Epithelial cell of proximal tubule (primary cell): ENCODE measurements at regions not wholly inside any gene's neighbourhood (a gene's known extent, or its start where the extent isn't known, plus 50 kb on each side); places are given as distances from the start of the nearest gene placed in this dataset.
"Not testable (repeated sequence)": the region's sequence is repeated elsewhere in the genome, so short reads cannot be mapped to it uniquely, and the experiment has no call there.

Experiments
- DNase-seq: peaks from one replicate; pipeline ENCODE4 v3.0.0-alpha.2; 2011; ENCODE audit warnings: low read depth
- H3K4me3 ChIP-seq: 2 replicates; pipeline ENCODE4 v1.5.1; 2011; ENCODE audit warnings: low read depth, mild to moderate bottlenecking, low read length
- TF ChIP-seq, protein P1 (sequence below): conservative IDR thresholded peaks from 2 replicates; pipeline ENCODE4 v1.5.1; 2012; ENCODE audit warnings: low read depth, mild to moderate bottlenecking, low read length

DNA sequence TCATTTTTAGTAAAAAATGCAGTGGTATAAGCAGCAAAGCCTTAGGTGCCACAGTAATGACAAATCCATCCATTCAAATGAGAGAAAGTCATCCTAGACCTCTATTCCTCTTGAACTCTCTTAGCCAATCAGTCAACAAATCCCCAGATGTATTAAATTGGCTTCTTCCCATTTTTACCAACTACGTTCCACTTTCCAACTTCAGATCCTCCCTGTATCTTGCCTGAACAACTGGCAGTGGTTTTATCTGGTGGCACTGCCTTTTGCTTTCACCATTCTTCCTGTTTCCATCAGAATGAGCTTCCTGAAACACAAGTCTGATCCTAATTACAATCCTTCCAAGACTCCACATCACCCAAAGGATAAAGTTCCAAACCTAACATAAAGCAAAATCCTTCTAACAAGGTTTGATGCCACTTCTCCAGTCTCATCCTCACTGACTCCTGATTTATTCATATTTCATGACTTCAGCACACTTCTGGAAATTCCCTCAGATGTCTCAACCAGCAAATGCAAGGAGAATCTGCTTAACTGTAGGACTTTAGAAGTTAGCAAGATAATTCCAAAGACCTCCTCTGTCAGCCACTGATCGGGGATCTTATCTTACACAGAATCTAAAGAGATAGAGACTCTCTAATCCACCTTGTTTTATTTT is 69.8 kb upstream of the SLC4A7 start:
- H3K4me3 ChIP-seq = no peak overlapping the region
- TF ChIP-seq, protein P1, sequence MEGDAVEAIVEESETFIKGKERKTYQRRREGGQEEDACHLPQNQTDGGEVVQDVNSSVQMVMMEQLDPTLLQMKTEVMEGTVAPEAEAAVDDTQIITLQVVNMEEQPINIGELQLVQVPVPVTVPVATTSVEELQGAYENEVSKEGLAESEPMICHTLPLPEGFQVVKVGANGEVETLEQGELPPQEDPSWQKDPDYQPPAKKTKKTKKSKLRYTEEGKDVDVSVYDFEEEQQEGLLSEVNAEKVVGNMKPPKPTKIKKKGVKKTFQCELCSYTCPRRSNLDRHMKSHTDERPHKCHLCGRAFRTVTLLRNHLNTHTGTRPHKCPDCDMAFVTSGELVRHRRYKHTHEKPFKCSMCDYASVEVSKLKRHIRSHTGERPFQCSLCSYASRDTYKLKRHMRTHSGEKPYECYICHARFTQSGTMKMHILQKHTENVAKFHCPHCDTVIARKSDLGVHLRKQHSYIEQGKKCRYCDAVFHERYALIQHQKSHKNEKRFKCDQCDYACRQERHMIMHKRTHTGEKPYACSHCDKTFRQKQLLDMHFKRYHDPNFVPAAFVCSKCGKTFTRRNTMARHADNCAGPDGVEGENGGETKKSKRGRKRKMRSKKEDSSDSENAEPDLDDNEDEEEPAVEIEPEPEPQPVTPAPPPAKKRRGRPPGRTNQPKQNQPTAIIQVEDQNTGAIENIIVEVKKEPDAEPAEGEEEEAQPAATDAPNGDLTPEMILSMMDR = no peak
- DNase-seq = no peak

DNA sequence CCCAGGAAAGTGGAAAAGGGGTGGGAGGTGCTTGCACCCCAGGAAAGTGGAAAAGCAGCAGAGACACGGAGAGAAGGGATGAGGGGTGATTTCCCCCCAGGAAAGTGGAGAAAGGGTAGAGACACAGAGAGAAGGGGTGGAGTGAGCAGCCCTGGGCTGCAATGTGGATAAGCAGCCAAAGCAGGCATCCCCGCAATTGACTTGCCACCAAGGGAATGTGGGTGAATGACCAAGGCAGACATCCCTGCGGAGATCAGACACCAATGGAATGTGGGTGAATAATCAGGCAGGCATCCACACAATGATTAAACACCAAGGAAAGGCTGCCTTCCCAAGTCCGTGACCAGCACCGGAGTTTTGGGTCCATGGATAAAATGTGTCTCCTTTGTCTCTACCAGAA is 68.5 kb upstream of the SLC4A7 start:
- not testable (repeated sequence) for H3K4me3 ChIP-seq
- DNase-seq = peak; percentile 76

DNA sequence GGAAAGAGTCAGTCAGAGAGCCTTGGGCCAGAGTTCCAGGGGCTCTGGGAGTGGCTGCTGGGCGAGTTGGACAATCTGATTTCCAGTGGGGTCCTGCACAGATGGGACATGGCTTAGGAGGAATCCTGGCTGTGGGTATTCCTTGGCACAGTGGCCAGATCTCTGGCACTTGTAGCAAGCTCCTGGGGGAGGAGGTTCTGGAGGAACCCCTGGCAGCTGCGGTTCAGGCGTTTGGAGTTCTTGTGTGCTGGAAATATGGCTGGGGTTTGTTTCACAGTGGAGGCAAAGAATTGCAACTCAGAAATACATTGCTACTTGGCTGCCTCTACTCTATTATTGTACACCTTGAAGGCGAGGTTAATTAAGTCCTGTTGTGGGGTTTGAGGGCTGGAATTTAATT is 67.2 kb upstream of the SLC4A7 start:
- not testable (repeated sequence) for DNase-seq

DNA sequence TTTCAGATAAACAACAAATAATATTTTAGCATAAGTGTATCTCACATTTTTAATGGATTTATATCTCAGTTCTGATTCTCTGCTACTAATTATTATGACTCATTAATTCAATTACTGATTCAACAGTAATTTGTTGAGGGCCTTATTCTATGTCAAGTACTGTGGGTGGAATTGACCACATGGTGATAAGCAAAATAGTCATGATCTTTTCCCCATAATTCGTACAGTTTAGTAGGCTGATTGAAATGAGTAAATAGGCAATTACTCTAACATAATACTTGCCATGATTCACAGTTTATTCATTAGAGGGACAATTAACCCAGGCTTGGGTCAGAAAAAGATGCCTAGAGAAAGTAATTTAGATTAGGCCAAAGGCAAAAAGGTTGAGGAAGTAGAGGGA is 60.9 kb upstream of the SLC4A7 start:
- no peak for DNase-seq
- H3K4me3 ChIP-seq = no peak overlapping the region
- TF ChIP-seq, protein P1 = no peak

More for the DNA sequence above, 67.2 kb upstream of the SLC4A7 start:
- not testable (repeated sequence) for H3K4me3 ChIP-seq

DNA sequence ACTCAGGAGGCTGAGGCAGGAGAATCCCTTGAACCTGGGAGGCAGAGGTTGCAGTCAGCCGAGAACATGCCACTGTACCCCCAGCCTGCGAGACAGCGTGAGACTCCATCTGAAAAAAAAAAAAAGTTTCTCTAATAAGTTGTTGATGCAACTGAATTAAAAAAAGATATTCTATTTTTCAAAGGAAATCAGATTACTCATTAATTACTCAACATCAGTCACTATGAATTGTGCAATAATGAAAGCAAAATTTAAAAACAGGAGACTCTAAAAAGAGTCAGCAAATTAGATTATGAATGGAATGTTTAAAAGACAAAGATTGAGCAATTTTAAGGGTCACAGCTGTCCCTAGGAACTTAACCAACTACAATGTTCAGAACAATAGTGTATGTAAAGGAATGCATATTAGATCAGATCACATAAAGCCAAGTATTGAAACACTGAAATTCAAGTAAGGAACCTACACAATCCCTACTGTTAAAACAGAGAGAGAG is 60.2 kb upstream of the SLC4A7 start:
- peak; percentile 56 for DNase-seq
- TF ChIP-seq, protein P1 = no peak

DNA sequence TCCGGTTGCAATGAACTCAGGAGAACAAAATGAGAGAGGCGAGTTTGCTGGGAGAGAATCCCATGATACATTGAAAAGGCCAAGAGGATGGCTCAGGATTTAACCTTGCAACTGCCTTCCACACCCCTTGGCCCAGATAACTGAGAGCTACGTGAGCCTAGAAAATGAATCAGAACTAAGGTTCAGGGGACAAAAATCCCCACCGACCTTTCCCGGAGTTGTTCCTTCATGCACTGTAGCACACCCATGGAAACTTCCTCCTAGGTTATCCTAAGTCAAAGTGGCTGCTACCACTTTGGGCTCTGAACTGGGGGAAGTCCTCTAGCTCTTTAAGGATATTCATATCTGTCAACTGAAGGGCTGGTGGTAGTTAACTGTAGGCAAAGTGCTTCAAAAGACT is 58.3 kb upstream of the SLC4A7 start:
- no peak overlapping the region for H3K4me3 ChIP-seq
- peak; percentile 82 for DNase-seq
- TF ChIP-seq, protein P1 = no peak

More for the DNA sequence above, 60.2 kb upstream of the SLC4A7 start:
- H3K4me3 ChIP-seq = no peak overlapping the region

DNA sequence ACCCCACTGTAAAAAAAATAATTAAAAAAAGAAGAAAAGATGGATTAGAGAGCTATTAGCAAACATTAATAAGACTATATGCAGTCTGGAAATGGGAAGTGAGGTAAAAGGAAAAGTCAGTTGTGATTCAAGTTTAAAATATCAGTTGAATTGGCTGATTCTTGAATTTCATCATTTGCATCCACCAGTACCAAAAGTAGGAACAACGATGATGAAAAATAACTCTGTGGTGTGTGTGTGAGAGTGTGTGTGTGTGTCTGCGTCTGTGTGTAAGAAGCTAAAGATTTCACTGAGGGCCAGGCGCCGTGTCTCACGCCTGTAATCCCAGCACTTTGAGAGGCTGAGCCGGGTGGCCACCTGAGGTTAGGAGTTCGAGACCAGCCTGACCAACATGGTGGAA is 56.0 kb upstream of the SLC4A7 start:
- TF ChIP-seq, protein P1 = no peak
- H3K4me3 ChIP-seq = no peak overlapping the region
- DNase-seq = no peak

DNA sequence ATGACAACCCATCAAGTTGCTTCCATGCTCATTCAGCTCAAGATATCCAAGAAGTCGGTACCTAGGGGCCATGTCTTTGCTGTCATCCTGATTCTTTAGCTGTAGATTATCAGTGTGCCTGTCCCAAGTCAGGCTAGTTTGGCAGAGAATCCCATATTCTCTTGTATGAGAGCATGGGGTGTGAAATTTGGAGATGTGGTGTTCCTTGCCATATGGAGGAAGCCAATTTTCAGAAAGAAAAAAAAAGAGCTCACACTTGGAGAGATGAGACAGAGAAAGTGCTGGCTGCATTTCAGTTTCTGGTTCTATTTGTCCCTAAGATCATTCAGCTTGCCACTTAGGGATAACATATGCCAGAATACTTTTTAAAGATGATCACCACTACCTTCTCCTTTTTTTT is 52.3 kb upstream of the SLC4A7 start:
- no peak overlapping the region for H3K4me3 ChIP-seq
- no peak for DNase-seq
- TF ChIP-seq, protein P1 = no peak
